Panc1 (cell line): ENCODE measurements at regions not wholly inside any gene's neighbourhood (a gene's known extent, or its start where the extent isn't known, plus 50 kb on each side); places are given as distances from the start of the nearest gene placed in this dataset.

Experiments
- ATAC-seq: fragments of 200-7000 bp; cut with Tn5 transposase; 2 replicates; pipeline ENCODE4 v1.9.1; 2020; ENCODE audit warnings: mild to moderate bottlenecking, moderate library complexity
- BruUV-seq: library from RNA; stranded (reverse); fragments of 400-500 nt; replicated peaks from 2 replicates; lab custom pipeline; 2021; lab: Mats Ljungman, UMichigan
- CTCF ChIA-PET: fragments of 300-600 bp; sonication (Branson Sonifier 250); formaldehyde crosslinking; loops from one replicate; lab custom pipeline; 2022; ENCODE audit warnings: antibody characterized with exemption; lab: Charles Lee
- POLR2A ChIA-PET: fragments of 300-600 bp; sonication (Branson Sonifier 250); formaldehyde crosslinking; loops from one replicate; lab custom pipeline; 2022; ENCODE audit warnings: antibody characterized with exemption; lab: Charles Lee
- DNase-seq: peaks from one replicate; pipeline ENCODE4 v3.0.0-alpha.2; 2010; ENCODE audit warnings: low read depth, low spot score
- H3K27ac ChIP-seq: 2 replicates; pipeline ENCODE4 v1.5.1; 2011; ENCODE audit warnings: mild to moderate bottlenecking, low read length, inconsistent platforms
- H3K27me3 ChIP-seq: fragments of 200-500 bp; sonication (Bioruptor generic); 2 replicates; pipeline ENCODE4 v1.6.0; 2014; ENCODE audit warnings: low read length, inconsistent platforms; ENCODE audit not compliant: control insufficient read depth, insufficient read depth
- H3K36me3 ChIP-seq: fragments of 200-500 bp; sonication (Bioruptor generic); 2 replicates; pipeline ENCODE4 v1.5.1; 2014; ENCODE audit warnings: inconsistent platforms, mild to moderate bottlenecking, low read length, moderate library complexity; ENCODE audit not compliant: control insufficient read depth, insufficient read depth
- H3K4me1 ChIP-seq: 2 replicates; pipeline ENCODE4 v1.5.1; 2011; ENCODE audit warnings: inconsistent platforms, mild to moderate bottlenecking, low read length, moderate library complexity; ENCODE audit not compliant: control insufficient read depth, insufficient read depth
- H3K4me3 ChIP-seq, 2 experiments: 2 replicates each; pipeline ENCODE4 v1.5.1; 2011 to 2012; ENCODE audit warnings: low read depth in 2 of 2, low read length in 2 of 2, mild to moderate bottlenecking in 2 of 2, inconsistent platforms in 1 of 2, moderate library complexity in 1 of 2
- H3K9me3 ChIP-seq: fragments of 200-500 bp; sonication (Bioruptor generic); 2 replicates; pipeline ENCODE4 v1.5.1; 2014; ENCODE audit warnings: low read depth, mild to moderate bottlenecking, inconsistent platforms, low read length, moderate library complexity; ENCODE audit not compliant: control insufficient read depth, insufficient read depth
- CTCF ChIP-seq: fragments of 450-650 bp; IDR thresholded peaks from 2 replicates; pipeline ENCODE4 v1.5.1; 2017; ENCODE audit warnings: mild to moderate bottlenecking
- POLR2AphosphoS5 ChIP-seq: IDR thresholded peaks from 2 replicates; pipeline ENCODE4 v1.6.1; 2012; ENCODE audit warnings: mild to moderate bottlenecking, low read depth, low read length, moderate library complexity
- REST ChIP-seq, 2 experiments: IDR thresholded peaks; 2 replicates each; pipeline ENCODE4 v1.6.1; 2011 to 2012; ENCODE audit warnings: low read depth in 2 of 2, control low read depth in 1 of 2, low read length in 1 of 2, mild to moderate bottlenecking in 1 of 2, moderate library complexity in 1 of 2; ENCODE audit not compliant: insufficient read depth in 1 of 2
- SIN3A ChIP-seq: IDR thresholded peaks from 2 replicates; pipeline ENCODE4 v1.6.1; 2012; ENCODE audit warnings: low read depth, mild to moderate bottlenecking, low read length, moderate library complexity, borderline replicate concordance; ENCODE audit not compliant: insufficient read depth
- TCF7L2 ChIP-seq: IDR thresholded peaks from 2 replicates; pipeline ENCODE4 v1.6.1; 2011; ENCODE audit warnings: mild to moderate bottlenecking, low read depth, low read length, inconsistent platforms
- in situ Hi-C: cut with HindIII; loops from 2 replicates; pipeline ENCODE4 v1.10.0; 2016; ENCODE audit warnings: low sequenced_read_pairs, low pct_unique_long_range_greater_than_20kb
- intact Hi-C: fragments of 100-400 bp; cut with micrococcal nuclease; formaldehyde crosslinking; loops from one replicate; pipeline ENCODE4 v1.10.0; 2022; ENCODE audit not compliant: unreplicated experiment

- no TSS peak for BruUV-seq
- ATAC-seq (no peak), DNase-seq (no peak)
- intact Hi-C loops = no loop called here
- POLR2A ChIA-PET = no interaction called here
- TF ChIP-seq REST (IDR thresholded peaks at IDR 0.05; ENCODE audit: insufficient read depth in 1 of 2, low read depth in 2 of 2, low read length in 1 of 2) (no peak), CTCF (no peak), SIN3A (no peak), POLR2AphosphoS5 (no peak), TCF7L2 (no peak)
- H3K4me1 ChIP-seq = no peaks in the 10 kb centered on the region
- no peak overlapping the region for H3K4me3 ChIP-seq
- in situ Hi-C loops = no loop called here
- H3K27me3 ChIP-seq = peaks cover 10% of the 10 kb centered on the region; the same call in 1 of the 2 replicates
- peaks cover 12% of the 10 kb centered on the region; the same call in 1 of the 2 replicates for H3K9me3 ChIP-seq
- no peak overlapping the region for H3K27ac ChIP-seq
- CTCF ChIA-PET = no interaction called here
- no peaks in the 10 kb centered on the region for H3K36me3 ChIP-seq
Observed at GRCh38 chr10:78613132-78613531, 455.6 kb upstream of the ZMIZ1 start.

GRCh38 chr10:78614267-78614666 lies 454.5 kb upstream of the ZMIZ1 start:
- DNase-seq (no peak), ATAC-seq (no peak)
- BruUV-seq = no TSS peak
- CTCF ChIA-PET = no interaction called here
- H3K27me3 ChIP-seq = peaks cover 10% of the 10 kb centered on the region; the same call in 1 of the 2 replicates
- in situ Hi-C loops = no loop called here
- TF ChIP-seq CTCF = no peak
- no peak for TF ChIP-seq SIN3A
- no peak for TF ChIP-seq REST (IDR thresholded peaks at IDR 0.05; ENCODE audit: insufficient read depth in 1 of 2, low read depth in 2 of 2, low read length in 1 of 2)
- TF ChIP-seq POLR2AphosphoS5 = no peak
- TF ChIP-seq TCF7L2 = no peak
- H3K27ac ChIP-seq = no peak overlapping the region
- H3K36me3 ChIP-seq = no peaks in the 10 kb centered on the region
- intact Hi-C loops = no loop called here
- H3K4me1 ChIP-seq = no peaks in the 10 kb centered on the region; the same call in 1 of the 2 replicates
- POLR2A ChIA-PET = no interaction called here
- peaks cover 8% of the 10 kb centered on the region; the same call in 1 of the 2 replicates for H3K9me3 ChIP-seq
- H3K4me3 ChIP-seq = no peak overlapping the region
